ENCODE measurements at regions not wholly inside any gene's neighbourhood (a gene's known extent, or its start where the extent isn't known, plus 50 kb on each side); places are given as distances from the start of the nearest gene placed in this dataset.

GRCh38 chr4:108532738-108533137 is 87.6 kb upstream of the RPL34 start:
- Histone ChIP-seq H3K27ac (peak overlapping the region in 9 of 11 experiments; percentile 52 to 87 (median 75); a peak in 15 of 22 replicates), H3K4me3 (no peak overlapping the region; a peak in 1 of 20 replicates), H3K9ac (peak overlapping the region in 4 of 11 experiments; percentile 25 to 45 (median 31); a peak in 3 of 22 replicates), H4K20me1 (no peaks in the 10 kb centered on the region), H3K9me3 (replicated peaks in 1 of 11) (peaks cover 0 to 13% (median 4%) of the 10 kb centered on the region in 11 experiments; a peak in 11 of 22 replicates), H3K4me2 (peak overlapping the region; percentile 64 to 89 (median 79); a peak in 21 of 22 replicates), H3K36me3 (no peaks in the 10 kb centered on the region), H3K4me1 (peaks cover 73 to 85% (median 84%) of the 10 kb centered on the region in 10 experiments), H3K27me3 (no peaks in the 10 kb centered on the region)
- TF ChIP-seq Cebpa-rat (IDR thresholded peaks at IDR 0.05), result no peak

- peaks cover 79 to 91% (median 89%) of the 10 kb centered on the region in 10 experiments for H3K4me1 ChIP-seq
- peaks cover 0 to 8% (median 0%) of the 10 kb centered on the region in 11 experiments; a peak in 2 of 22 replicates for H3K9me3 ChIP-seq (replicated peaks in 1 of 11)
- H3K4me3 ChIP-seq, result peak overlapping the region in 1 of 10 experiments; percentile 13; a peak in 1 of 20 replicates
- H4K20me1 ChIP-seq, result no peaks in the 10 kb centered on the region
- no peaks in the 10 kb centered on the region for H3K36me3 ChIP-seq
- H3K27me3 ChIP-seq, result no peaks in the 10 kb centered on the region
- TF ChIP-seq Cebpa-rat (IDR thresholded peaks at IDR 0.05), result no peak
- H3K4me2 ChIP-seq, result peak overlapping the region; percentile 64 to 89 (median 80)
- H3K9ac ChIP-seq, result peak overlapping the region in 1 of 11 experiments; percentile 63; a peak in 3 of 22 replicates
- H3K27ac ChIP-seq, result peak overlapping the region in 10 of 11 experiments; percentile 9 to 87 (median 75); a peak in 16 of 22 replicates
Observed at GRCh38 chr4:108532187-108532586, 88.2 kb upstream of the RPL34 start.

GRCh38 chr4:108531461-108531860 is 88.9 kb upstream of the RPL34 start:
- TF ChIP-seq Cebpa-rat (IDR thresholded peaks at IDR 0.05), result no peak
- Histone ChIP-seq H3K4me1 (peaks cover 82 to 98% (median 96%) of the 10 kb centered on the region in 10 experiments), H3K27me3 (no peaks in the 10 kb centered on the region), H3K4me3 (peak overlapping the region in 1 of 10 experiments; percentile 13; a peak in 1 of 20 replicates), H3K9me3 (replicated peaks in 1 of 11) (peaks cover 0 to 6% (median under 1%) of the 10 kb centered on the region in 11 experiments; a peak in 11 of 22 replicates), H3K36me3 (no peaks in the 10 kb centered on the region), H4K20me1 (no peaks in the 10 kb centered on the region), H3K4me2 (peak overlapping the region; percentile 64 to 89 (median 80)), H3K9ac (peak overlapping the region in 9 of 11 experiments; percentile 12 to 67 (median 36); a peak in 13 of 22 replicates), H3K27ac (peak overlapping the region in 10 of 11 experiments; percentile 9 to 87 (median 75); a peak in 19 of 22 replicates)

- peaks cover 0 to 7% (median 0%) of the 10 kb centered on the region in 11 experiments; a peak in 3 of 22 replicates for H3K36me3 ChIP-seq
- TF ChIP-seq Cebpa-rat (IDR thresholded peaks at IDR 0.05), result peak in 4 of 11 experiments; percentile 10 to 65 (median 39); a peak in 3 of 22 replicates
- H3K4me2 ChIP-seq, result peak overlapping the region; percentile 64 to 89 (median 80)
- H3K4me1 ChIP-seq, result peaks cover 74 to 100% (median 90%) of the 10 kb centered on the region in 10 experiments
- H3K27me3 ChIP-seq, result no peaks in the 10 kb centered on the region
- no peak overlapping the region for H3K4me3 ChIP-seq
- peaks cover 9 to 18% (median 13%) of the 10 kb centered on the region in 11 experiments; a peak in 20 of 22 replicates for H3K9me3 ChIP-seq (replicated peaks in 1 of 11)
- H4K20me1 ChIP-seq, result no peaks in the 10 kb centered on the region
- peak overlapping the region in 10 of 11 experiments; percentile 13 to 87 (median 75); a peak in 19 of 22 replicates for H3K27ac ChIP-seq
- peak overlapping the region in 9 of 11 experiments; percentile 19 to 67 (median 36); a peak in 14 of 22 replicates for H3K9ac ChIP-seq
Observed at GRCh38 chr4:108529984-108530905, 90.1 kb upstream of the RPL34 start.

- Histone ChIP-seq H3K9me3 (replicated peaks in 1 of 11) (peaks cover 17 to 28% (median 25%) of the 10 kb centered on the region in 11 experiments; a peak in 20 of 22 replicates), H4K20me1 (no peaks in the 10 kb centered on the region), H3K4me3 (no peak overlapping the region), H3K27me3 (no peaks in the 10 kb centered on the region), H3K4me2 (peak overlapping the region; percentile 68 to 89 (median 83)), H3K27ac (peak overlapping the region in 10 of 11 experiments; percentile 0 to 87 (median 75); a peak in 18 of 22 replicates), H3K4me1 (peaks cover 71 to 91% (median 79%) of the 10 kb centered on the region in 10 experiments), H3K9ac (peak overlapping the region in 7 of 11 experiments; percentile 31 to 70 (median 55); a peak in 11 of 22 replicates), H3K36me3 (peaks cover 0 to 16% (median 0%) of the 10 kb centered on the region in 11 experiments; a peak in 3 of 22 replicates)
- no peak for TF ChIP-seq Cebpa-rat (IDR thresholded peaks at IDR 0.05)
Observed at GRCh38 chr4:108529102-108529501, 91.3 kb upstream of the RPL34 start.

GRCh38 chr4:108527723-108528122 is 92.7 kb upstream of the RPL34 start:
- no peaks in the 10 kb centered on the region for H4K20me1 ChIP-seq
- peaks cover 18 to 37% (median 33%) of the 10 kb centered on the region in 11 experiments; a peak in 20 of 22 replicates for H3K9me3 ChIP-seq (replicated peaks in 1 of 11)
- no peaks in the 10 kb centered on the region for H3K27me3 ChIP-seq
- H3K9ac ChIP-seq, result peak overlapping the region in 7 of 11 experiments; percentile 2 to 70 (median 53); a peak in 12 of 22 replicates
- peak overlapping the region in 9 of 11 experiments; percentile 53 to 87 (median 75); a peak in 17 of 22 replicates for H3K27ac ChIP-seq
- H3K36me3 ChIP-seq, result peaks cover 0 to 16% (median 0%) of the 10 kb centered on the region in 11 experiments; a peak in 3 of 22 replicates
- no peak for TF ChIP-seq Cebpa-rat (IDR thresholded peaks at IDR 0.05)
- H3K4me1 ChIP-seq, result peaks cover 57 to 83% (median 67%) of the 10 kb centered on the region in 10 experiments
- H3K4me2 ChIP-seq, result peak overlapping the region; percentile 68 to 89 (median 83)
- peak overlapping the region in 7 of 10 experiments; percentile 17 to 31 (median 26); a peak in 9 of 20 replicates for H3K4me3 ChIP-seq

GRCh38 chr4:108520807-108521206 is 99.6 kb upstream of the RPL34 start:
- Histone ChIP-seq H3K27me3 (no peaks in the 10 kb centered on the region), H3K27ac (peak overlapping the region in 9 of 11 experiments; percentile 6 to 74 (median 49); a peak in 14 of 22 replicates), H3K4me1 (peaks cover 20 to 59% (median 44%) of the 10 kb centered on the region in 10 experiments), H3K36me3 (peaks cover 0 to 14% (median 0%) of the 10 kb centered on the region in 11 experiments; a peak in 3 of 22 replicates), H3K9ac (peak overlapping the region in 1 of 11 experiments; percentile 38; a peak in 1 of 22 replicates), H3K4me2 (peak overlapping the region; percentile 41 to 75 (median 65)), H4K20me1 (no peaks in the 10 kb centered on the region), H3K4me3 (no peak overlapping the region), H3K9me3 (replicated peaks in 1 of 11) (peaks cover 12 to 48% (median 38%) of the 10 kb centered on the region in 11 experiments; a peak in 20 of 22 replicates)
- TF ChIP-seq Cebpa-rat (IDR thresholded peaks at IDR 0.05), result no peak
